Mesenchymal stem cell (in vitro differentiated cells and primary cell): ENCODE measurements at regions not wholly inside any gene's neighbourhood (a gene's known extent, or its start where the extent isn't known, plus 50 kb on each side); places are given as distances from the start of the nearest gene placed in this dataset.
A peak's percentile ranks its signal among the peaks of the same experiment; 100 is the strongest.

Experiments used
- DNase-seq: peaks from one replicate; pipeline ENCODE4 v3.0.0-alpha.2; 2013
- H2AFZ ChIP-seq: one replicate; pipeline ENCODE4 v1.6.1; 2013; ENCODE audit warnings: low read depth, mild to moderate bottlenecking, control low read depth, inconsistent platforms, low read length, moderate library complexity
- H2AK5ac ChIP-seq: 2 replicates; pipeline ENCODE4 v1.6.1; 2013; ENCODE audit warnings: low read length, moderate library complexity, mild to moderate bottlenecking, inconsistent platforms; ENCODE audit not compliant: severe bottlenecking
- H2BK120ac ChIP-seq: one replicate; pipeline ENCODE4 v1.6.1; 2013; ENCODE audit warnings: low read depth, mild to moderate bottlenecking, inconsistent platforms, low read length, moderate library complexity
- H2BK12ac ChIP-seq, 2 experiments: one replicate each; pipeline ENCODE4 v1.6.1; 2013; ENCODE audit warnings: inconsistent platforms in 2 of 2, low read length in 2 of 2, mild to moderate bottlenecking in 2 of 2, moderate library complexity in 2 of 2, control low read depth in 1 of 2
- H2BK15ac ChIP-seq: one replicate; pipeline ENCODE4 v1.6.1; 2013; ENCODE audit warnings: mild to moderate bottlenecking, low read depth, inconsistent platforms; ENCODE audit not compliant: poor library complexity, severe bottlenecking
- H2BK5ac ChIP-seq: 2 replicates; pipeline ENCODE4 v1.6.1; 2013; ENCODE audit warnings: low read depth, mild to moderate bottlenecking, low read length, control low read depth, inconsistent platforms; ENCODE audit not compliant: poor library complexity, severe bottlenecking
- H3K14ac ChIP-seq, 2 experiments: one replicate each; pipeline ENCODE4 v1.6.1; 2013; ENCODE audit warnings: inconsistent platforms in 2 of 2, low read length in 2 of 2, control low read depth in 1 of 2, mild to moderate bottlenecking in 1 of 2, moderate library complexity in 1 of 2
- H3K18ac ChIP-seq, 2 experiments: one replicate each; pipeline ENCODE4 v1.6.1; 2013; ENCODE audit warnings: inconsistent platforms in 2 of 2, low read length in 2 of 2, control low read depth in 1 of 2, low read depth in 1 of 2, mild to moderate bottlenecking in 1 of 2
- H3K23ac ChIP-seq, 2 experiments: one replicate each; pipeline ENCODE4 v1.6.1; 2013; ENCODE audit warnings: inconsistent platforms in 2 of 2, low read length in 2 of 2, mild to moderate bottlenecking in 2 of 2, moderate library complexity in 2 of 2, control low read depth in 1 of 2
- H3K27ac ChIP-seq: 2 replicates; pipeline ENCODE4 v1.5.1; 2013; ENCODE audit warnings: mild to moderate bottlenecking, moderate library complexity, low read length, control low read depth, inconsistent platforms; ENCODE audit not compliant: poor library complexity, severe bottlenecking
- H3K27me3 ChIP-seq, 2 experiments: 2 replicates each; pipeline versions ENCODE4 v1.6.1 to v1.7.0; 2013; ENCODE audit warnings: low read length in 2 of 2, mild to moderate bottlenecking in 2 of 2, moderate library complexity in 2 of 2, control low read depth in 1 of 2, inconsistent platforms in 1 of 2; ENCODE audit not compliant: control insufficient read depth in 1 of 2, insufficient read depth in 1 of 2
- H3K36me3 ChIP-seq, 2 experiments: 2 replicates each; pipeline versions ENCODE4 v1.6.1 to v1.7.0; 2013; ENCODE audit warnings: low read length in 2 of 2, control low read depth in 1 of 2, inconsistent platforms in 1 of 2, low read depth in 1 of 2, mild to moderate bottlenecking in 1 of 2; ENCODE audit not compliant: insufficient read depth in 2 of 2, control insufficient read depth in 1 of 2
- H3K4ac ChIP-seq, 2 experiments: one replicate each; pipeline ENCODE4 v1.6.1; 2013; ENCODE audit warnings: inconsistent platforms in 2 of 2, low read length in 2 of 2, mild to moderate bottlenecking in 2 of 2, moderate library complexity in 2 of 2, control low read depth in 1 of 2, low read depth in 1 of 2
- H3K4me1 ChIP-seq: 2 replicates; pipeline ENCODE4 v1.6.1; 2013; ENCODE audit warnings: low read depth, low read length, control low read depth; ENCODE audit not compliant: control insufficient read depth, insufficient read depth
- H3K4me2 ChIP-seq: 2 replicates; pipeline ENCODE4 v1.6.1; 2013; ENCODE audit warnings: low read length, mild to moderate bottlenecking, inconsistent platforms; ENCODE audit not compliant: poor library complexity, severe bottlenecking
- H3K4me3 ChIP-seq, 2 experiments: 2 replicates each; pipeline versions ENCODE4 v1.5.1 to v1.7.0; 2013; ENCODE audit warnings: low read length in 2 of 2, mild to moderate bottlenecking in 2 of 2, control low read depth in 1 of 2, low read depth in 1 of 2; ENCODE audit not compliant: insufficient read depth in 1 of 2
- H3K79me1 ChIP-seq: replicated peaks from 2 replicates; pipeline ENCODE4 v1.6.1; 2013; ENCODE audit warnings: mild to moderate bottlenecking, control low read depth, low read length, inconsistent platforms; ENCODE audit not compliant: poor library complexity, severe bottlenecking
- H3K9ac ChIP-seq: 2 replicates; pipeline ENCODE4 v1.7.0; 2013; ENCODE audit warnings: mild to moderate bottlenecking, low read length, moderate library complexity
- H3K9me3 ChIP-seq: 2 replicates; pipeline ENCODE4 v1.7.0; 2013; ENCODE audit warnings: mild to moderate bottlenecking, low read length; ENCODE audit not compliant: control insufficient read depth
- H4K8ac ChIP-seq: one replicate; pipeline ENCODE4 v1.6.1; 2013; ENCODE audit warnings: inconsistent platforms, mild to moderate bottlenecking, low read length, moderate library complexity
- H4K91ac ChIP-seq: one replicate; pipeline ENCODE4 v1.6.1; 2013; ENCODE audit warnings: mild to moderate bottlenecking, low read length, inconsistent platforms
- WGBS: methylation state at CpG from one replicate; pipeline ENCODE4 v1.1.7; 2013; ENCODE audit warnings: mixed read lengths; 5-methylcytosine and 5-hydroxymethylcytosine counted together

DNA sequence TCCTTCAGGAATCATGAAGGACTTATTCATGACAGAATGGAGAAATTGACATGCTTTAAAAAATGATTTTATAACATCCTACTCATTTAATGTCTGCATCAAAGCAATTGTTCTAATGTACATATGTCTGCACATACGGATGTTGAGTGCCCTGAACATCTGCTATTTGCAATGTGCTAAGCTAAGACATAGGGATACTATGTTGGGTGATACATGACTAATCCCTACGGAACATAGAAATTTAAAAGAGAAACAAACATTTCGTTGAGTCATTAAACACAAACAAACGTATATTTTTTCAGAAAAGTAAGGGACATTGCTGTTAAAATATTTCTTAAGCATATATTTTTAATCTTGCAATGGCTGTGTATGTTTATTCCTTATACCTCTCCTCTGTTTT, 686.5 kb upstream of the ADAMTS16 start:
- WGBS, result no CpG with 5 or more reads among the region's 4 CpGs

DNA sequence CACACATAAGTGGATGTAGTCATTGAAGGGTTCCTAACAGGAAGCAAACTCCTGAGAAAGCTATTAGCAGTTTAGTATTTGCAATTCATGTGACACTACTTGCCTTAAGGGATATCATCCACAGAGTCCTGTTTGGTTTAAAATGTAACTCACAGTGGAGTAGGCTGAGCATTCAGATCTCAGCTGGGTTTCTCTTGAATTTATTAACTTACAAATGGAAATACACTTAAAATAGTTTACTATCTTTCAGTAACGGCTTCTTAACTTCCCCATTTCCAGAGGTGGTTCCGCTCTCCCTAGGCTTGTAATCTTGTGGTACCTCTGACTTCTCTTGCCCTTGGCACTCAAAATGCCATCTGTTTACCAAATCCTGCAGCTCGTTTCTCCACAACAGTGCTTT, 660.7 kb upstream of the ADAMTS16 start:
- 68% methylated on average over 3 of the region's 3 CpGs for WGBS
- Histone ChIP-seq H2BK120ac (no peak overlapping the region), H2BK15ac (no peak overlapping the region)

More for the DNA sequence above, 686.5 kb upstream of the ADAMTS16 start:
- Histone ChIP-seq H3K9me3 (peaks cover 10% of the 10 kb centered on the region), H3K4ac (no peak overlapping the region), H3K27me3 (no peaks in the 10 kb centered on the region), H3K4me3 (no peak overlapping the region), H4K8ac (no peak overlapping the region), H2BK12ac (no peak overlapping the region), H3K79me1 (no peaks in the 10 kb centered on the region), H3K9ac (no peak overlapping the region), H2BK15ac (no peak overlapping the region), H2BK5ac (no peak overlapping the region), H3K18ac (no peak overlapping the region), H3K23ac (no peak overlapping the region), H3K4me2 (no peak overlapping the region), H4K91ac (no peak overlapping the region), H3K4me1 (no peaks in the 10 kb centered on the region), H3K14ac (no peak overlapping the region), H3K36me3 (no peaks in the 10 kb centered on the region), H2AFZ (no peak overlapping the region), H2BK120ac (no peak overlapping the region), H2AK5ac (no peak overlapping the region), H3K27ac (no peak overlapping the region)
- no peak for DNase-seq

DNA sequence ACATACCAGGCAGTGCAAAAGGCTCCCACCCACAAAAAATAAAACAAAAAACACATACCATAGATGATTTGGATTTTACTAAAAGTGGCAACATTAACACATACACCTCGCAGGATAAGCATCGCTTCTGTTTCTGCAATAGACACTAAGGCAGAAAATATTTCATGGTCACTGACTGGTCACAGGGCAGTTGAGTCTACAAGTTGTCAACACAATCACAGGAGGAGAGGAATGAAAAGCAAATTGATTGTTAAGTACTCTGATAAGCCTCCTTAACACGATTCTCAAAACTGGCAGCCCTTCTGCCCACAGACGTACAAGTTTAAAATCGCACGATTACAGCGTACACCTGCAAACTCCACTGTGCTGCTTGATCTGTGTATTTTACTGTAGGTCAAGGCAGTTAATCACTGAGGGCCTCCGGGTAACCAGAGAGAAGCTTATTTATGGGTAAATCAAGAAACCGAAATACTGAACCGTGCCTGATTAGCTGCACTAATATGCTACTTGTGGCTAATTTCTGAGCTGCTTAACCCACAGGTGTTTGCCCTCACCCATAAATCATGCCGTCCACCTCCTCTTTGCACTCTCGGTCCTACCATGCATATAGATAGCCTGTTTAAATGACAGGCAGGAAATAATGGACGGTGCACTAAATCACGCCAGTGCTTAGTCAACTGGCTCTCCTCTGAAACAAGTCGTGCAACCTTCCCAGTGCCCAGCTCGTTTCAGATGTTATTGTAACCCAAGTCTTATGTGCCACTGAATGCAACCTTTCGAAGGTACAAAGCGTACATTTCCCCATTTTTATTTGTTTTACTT, 659.4 kb upstream of the ADAMTS16 start:
- Histone ChIP-seq H3K36me3 (no peaks in the 10 kb centered on the region), H2AK5ac (no peak overlapping the region), H3K27ac (no peak overlapping the region), H2BK12ac (no peak overlapping the region), H2BK15ac (no peak overlapping the region), H3K18ac (no peak overlapping the region), H2BK120ac (no peak overlapping the region), H3K4me2 (no peak overlapping the region), H3K4ac (no peak overlapping the region), H2BK5ac (no peak overlapping the region), H3K4me3 (no peak overlapping the region), H3K4me1 (no peaks in the 10 kb centered on the region), H3K27me3 (no peaks in the 10 kb centered on the region), H2AFZ (no peak overlapping the region), H3K79me1 (no peaks in the 10 kb centered on the region), H3K14ac (no peak overlapping the region), H4K8ac (no peak overlapping the region), H3K23ac (no peak overlapping the region), H4K91ac (peak overlapping the region; percentile 30), H3K9me3 (peaks cover 13% of the 10 kb centered on the region), H3K9ac (no peak overlapping the region)
- WGBS, result 85% methylated on average over 18 of the region's 18 CpGs
- DNase-seq, result no peak

More for the DNA sequence above, 660.7 kb upstream of the ADAMTS16 start:
- H2AK5ac ChIP-seq, result no peak overlapping the region
- no peak overlapping the region for H3K4me2 ChIP-seq
- no peaks in the 10 kb centered on the region for H3K27me3 ChIP-seq
- no peak overlapping the region for H2AFZ ChIP-seq
- H3K14ac ChIP-seq, result no peak overlapping the region
- no peaks in the 10 kb centered on the region for H3K79me1 ChIP-seq
- no peak overlapping the region for H2BK12ac ChIP-seq
- no peak overlapping the region for H4K8ac ChIP-seq
- peaks cover 13% of the 10 kb centered on the region for H3K9me3 ChIP-seq
- H4K91ac ChIP-seq, result no peak overlapping the region
- H2BK5ac ChIP-seq, result no peak overlapping the region
- H3K9ac ChIP-seq, result no peak overlapping the region
- H3K4me3 ChIP-seq, result no peak overlapping the region
- no peak overlapping the region for H3K4ac ChIP-seq
- no peak for DNase-seq
- no peak overlapping the region for H3K18ac ChIP-seq
- no peak overlapping the region for H3K23ac ChIP-seq
- H3K27ac ChIP-seq, result no peak overlapping the region
- no peaks in the 10 kb centered on the region for H3K36me3 ChIP-seq
- no peaks in the 10 kb centered on the region for H3K4me1 ChIP-seq

DNA sequence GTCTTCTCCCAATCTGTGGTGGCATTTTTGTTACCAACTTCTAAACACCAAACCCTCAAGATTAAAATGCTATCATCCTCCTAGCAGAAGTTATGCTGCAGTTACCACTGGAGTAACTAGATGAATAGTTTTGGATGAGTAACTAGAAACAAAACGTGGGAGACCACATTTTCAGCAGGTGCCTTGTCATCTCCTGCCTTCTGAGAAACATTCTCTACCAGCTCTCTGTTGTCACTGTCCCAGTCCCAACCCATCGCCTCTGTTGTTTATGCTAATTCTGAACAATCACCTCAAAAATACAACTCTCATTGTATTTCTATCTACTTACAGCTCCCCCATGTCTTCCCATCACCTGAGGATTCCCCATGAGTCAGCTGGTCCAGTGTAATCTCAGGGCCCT, 652.5 kb upstream of the ADAMTS16 start:
- Histone ChIP-seq H4K91ac (no peak overlapping the region), H3K27me3 (no peaks in the 10 kb centered on the region), H3K4ac (no peak overlapping the region), H3K36me3 (no peaks in the 10 kb centered on the region), H4K8ac (no peak overlapping the region), H2BK15ac (no peak overlapping the region), H2BK12ac (no peak overlapping the region), H3K4me2 (no peak overlapping the region), H3K4me3 (no peak overlapping the region), H3K4me1 (no peaks in the 10 kb centered on the region), H3K27ac (no peak overlapping the region), H3K14ac (no peak overlapping the region), H2AFZ (no peak overlapping the region), H2BK5ac (no peak overlapping the region), H3K23ac (no peak overlapping the region), H3K18ac (no peak overlapping the region), H2BK120ac (no peak overlapping the region), H3K79me1 (no peaks in the 10 kb centered on the region), H3K9me3 (peaks cover 4% of the 10 kb centered on the region), H2AK5ac (no peak overlapping the region), H3K9ac (no peak overlapping the region)
- no peak for DNase-seq
- WGBS, result 37% methylated on average over 2 of the region's 2 CpGs
